NOMO-1 (cell line): ENCODE measurements at regions not wholly inside any gene's neighbourhood (a gene's known extent, or its start where the extent isn't known, plus 50 kb on each side); places are given as distances from the start of the nearest gene placed in this dataset.

ENCODE experiments used
- DNase-seq, 2 experiments: peaks; one replicate each; lab custom pipeline; 2025; ENCODE audit not compliant: unreplicated experiment in 2 of 2; lab: John Stamatoyannopoulos, UW

GRCh38 chr1:215457213-215457612 is 109.9 kb upstream of the KCTD3 start:
- DNase-seq = no peak

GRCh38 chr1:215458104-215458503 is 109.0 kb upstream of the KCTD3 start:
- no peak for DNase-seq

GRCh38 chr1:215458562-215458961 is 108.5 kb upstream of the KCTD3 start:
- no peak for DNase-seq

- no peak for DNase-seq
Measured at GRCh38 chr1:215459136-215459535, 108.0 kb upstream of the KCTD3 start.

- no peak for DNase-seq
Measured at GRCh38 chr1:215466361-215466760, 100.7 kb upstream of the KCTD3 start.

GRCh38 chr1:215471463-215471862 is 95.6 kb upstream of the KCTD3 start:
- DNase-seq = no peak

- no peak for DNase-seq
Measured at GRCh38 chr1:215472723-215473122, 94.4 kb upstream of the KCTD3 start.

- no peak for DNase-seq
Measured at GRCh38 chr1:215473943-215474342, 93.2 kb upstream of the KCTD3 start.

GRCh38 chr1:215474940-215475339 is 92.2 kb upstream of the KCTD3 start:
- no peak for DNase-seq

- no peak for DNase-seq
Measured at GRCh38 chr1:215475796-215476481, 91.2 kb upstream of the KCTD3 start.

GRCh38 chr1:215476541-215476940 is 90.6 kb upstream of the KCTD3 start:
- DNase-seq = no peak

GRCh38 chr1:215477632-215478031 is 89.5 kb upstream of the KCTD3 start:
- no peak for DNase-seq

- DNase-seq = peak; percentile 65 to 67
Measured at GRCh38 chr1:215479567-215479966, 87.5 kb upstream of the KCTD3 start.

GRCh38 chr1:215482079-215482478 is 85.0 kb upstream of the KCTD3 start:
- DNase-seq = no peak

- no peak for DNase-seq
Measured at GRCh38 chr1:215484171-215484939, 82.7 kb upstream of the KCTD3 start.

- no peak for DNase-seq
Measured at GRCh38 chr1:215487466-215487865, 79.6 kb upstream of the KCTD3 start.

- no peak for DNase-seq
Measured at GRCh38 chr1:215488850-215489249, 78.3 kb upstream of the KCTD3 start.

GRCh38 chr1:215489771-215490565 is 77.1 kb upstream of the KCTD3 start:
- DNase-seq = no peak

GRCh38 chr1:215497528-215497927 is 69.6 kb upstream of the KCTD3 start:
- DNase-seq = no peak

GRCh38 chr1:215501496-215501895 is 65.6 kb upstream of the KCTD3 start:
- DNase-seq = no peak

- no peak for DNase-seq
Measured at GRCh38 chr1:215502081-215502480, 65.0 kb upstream of the KCTD3 start.

- no peak for DNase-seq
Measured at GRCh38 chr1:215507119-215507518, 60.0 kb upstream of the KCTD3 start.
